Panc1 (cell line): ENCODE measurements at regions not wholly inside any gene's neighbourhood (a gene's known extent, or its start where the extent isn't known, plus 50 kb on each side); places are given as distances from the start of the nearest gene placed in this dataset.

ENCODE experiments used
- POLR2AphosphoS5 ChIP-seq: IDR thresholded peaks from 2 replicates; pipeline ENCODE4 v1.6.1; 2012; ENCODE audit warnings: mild to moderate bottlenecking, low read depth, low read length, moderate library complexity
- TF ChIP-seq, protein P1 (sequence below): fragments of 450-650 bp; IDR thresholded peaks from 2 replicates; pipeline ENCODE4 v1.5.1; 2017; ENCODE audit warnings: mild to moderate bottlenecking
- TF ChIP-seq, protein P2 (sequence below), 2 experiments: IDR thresholded peaks; 2 replicates each; pipeline ENCODE4 v1.6.1; 2011 to 2012; ENCODE audit warnings: low read depth in 2 of 2, control low read depth in 1 of 2, low read length in 1 of 2, mild to moderate bottlenecking in 1 of 2, moderate library complexity in 1 of 2; ENCODE audit not compliant: insufficient read depth in 1 of 2

DNA sequence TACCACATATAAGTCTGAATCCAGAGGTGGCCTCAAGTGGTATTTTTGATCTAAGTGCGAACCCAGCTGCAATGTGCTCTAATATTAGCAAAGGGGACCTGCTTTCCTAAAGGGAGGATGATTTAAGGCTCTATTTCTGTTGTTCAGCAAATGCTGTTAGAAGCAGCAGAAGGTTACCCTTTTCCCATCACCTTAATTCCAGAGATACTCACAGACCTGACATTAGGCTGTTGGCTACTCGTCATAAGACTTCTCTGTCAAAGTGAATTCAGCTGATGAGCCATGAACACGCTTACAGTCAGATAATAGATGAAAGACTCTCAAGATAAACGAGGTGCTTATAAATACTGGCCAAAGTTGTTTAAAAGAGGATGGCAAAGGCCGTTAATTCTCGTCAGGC, 308.7 kb upstream of the DDHD1 start:
- TF ChIP-seq, protein P1, sequence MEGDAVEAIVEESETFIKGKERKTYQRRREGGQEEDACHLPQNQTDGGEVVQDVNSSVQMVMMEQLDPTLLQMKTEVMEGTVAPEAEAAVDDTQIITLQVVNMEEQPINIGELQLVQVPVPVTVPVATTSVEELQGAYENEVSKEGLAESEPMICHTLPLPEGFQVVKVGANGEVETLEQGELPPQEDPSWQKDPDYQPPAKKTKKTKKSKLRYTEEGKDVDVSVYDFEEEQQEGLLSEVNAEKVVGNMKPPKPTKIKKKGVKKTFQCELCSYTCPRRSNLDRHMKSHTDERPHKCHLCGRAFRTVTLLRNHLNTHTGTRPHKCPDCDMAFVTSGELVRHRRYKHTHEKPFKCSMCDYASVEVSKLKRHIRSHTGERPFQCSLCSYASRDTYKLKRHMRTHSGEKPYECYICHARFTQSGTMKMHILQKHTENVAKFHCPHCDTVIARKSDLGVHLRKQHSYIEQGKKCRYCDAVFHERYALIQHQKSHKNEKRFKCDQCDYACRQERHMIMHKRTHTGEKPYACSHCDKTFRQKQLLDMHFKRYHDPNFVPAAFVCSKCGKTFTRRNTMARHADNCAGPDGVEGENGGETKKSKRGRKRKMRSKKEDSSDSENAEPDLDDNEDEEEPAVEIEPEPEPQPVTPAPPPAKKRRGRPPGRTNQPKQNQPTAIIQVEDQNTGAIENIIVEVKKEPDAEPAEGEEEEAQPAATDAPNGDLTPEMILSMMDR: no peak
- TF ChIP-seq, protein P2, sequence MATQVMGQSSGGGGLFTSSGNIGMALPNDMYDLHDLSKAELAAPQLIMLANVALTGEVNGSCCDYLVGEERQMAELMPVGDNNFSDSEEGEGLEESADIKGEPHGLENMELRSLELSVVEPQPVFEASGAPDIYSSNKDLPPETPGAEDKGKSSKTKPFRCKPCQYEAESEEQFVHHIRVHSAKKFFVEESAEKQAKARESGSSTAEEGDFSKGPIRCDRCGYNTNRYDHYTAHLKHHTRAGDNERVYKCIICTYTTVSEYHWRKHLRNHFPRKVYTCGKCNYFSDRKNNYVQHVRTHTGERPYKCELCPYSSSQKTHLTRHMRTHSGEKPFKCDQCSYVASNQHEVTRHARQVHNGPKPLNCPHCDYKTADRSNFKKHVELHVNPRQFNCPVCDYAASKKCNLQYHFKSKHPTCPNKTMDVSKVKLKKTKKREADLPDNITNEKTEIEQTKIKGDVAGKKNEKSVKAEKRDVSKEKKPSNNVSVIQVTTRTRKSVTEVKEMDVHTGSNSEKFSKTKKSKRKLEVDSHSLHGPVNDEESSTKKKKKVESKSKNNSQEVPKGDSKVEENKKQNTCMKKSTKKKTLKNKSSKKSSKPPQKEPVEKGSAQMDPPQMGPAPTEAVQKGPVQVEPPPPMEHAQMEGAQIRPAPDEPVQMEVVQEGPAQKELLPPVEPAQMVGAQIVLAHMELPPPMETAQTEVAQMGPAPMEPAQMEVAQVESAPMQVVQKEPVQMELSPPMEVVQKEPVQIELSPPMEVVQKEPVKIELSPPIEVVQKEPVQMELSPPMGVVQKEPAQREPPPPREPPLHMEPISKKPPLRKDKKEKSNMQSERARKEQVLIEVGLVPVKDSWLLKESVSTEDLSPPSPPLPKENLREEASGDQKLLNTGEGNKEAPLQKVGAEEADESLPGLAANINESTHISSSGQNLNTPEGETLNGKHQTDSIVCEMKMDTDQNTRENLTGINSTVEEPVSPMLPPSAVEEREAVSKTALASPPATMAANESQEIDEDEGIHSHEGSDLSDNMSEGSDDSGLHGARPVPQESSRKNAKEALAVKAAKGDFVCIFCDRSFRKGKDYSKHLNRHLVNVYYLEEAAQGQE (IDR thresholded peaks at IDR 0.05; ENCODE audit: insufficient read depth in 1 of 2, low read depth in 2 of 2, low read length in 1 of 2): no peak
- no peak for TF ChIP-seq POLR2AphosphoS5
